HG03432 (cell line): ENCODE measurements at regions not wholly inside any gene's neighbourhood (a gene's known extent, or its start where the extent isn't known, plus 50 kb on each side); places are given as distances from the start of the nearest gene placed in this dataset.

Experiments
- ATAC-seq: cut with Tn5 transposase; IDR thresholded peaks from one replicate; pipeline ENCODE4 v1.9.1; 2021; ENCODE audit warnings: mild to moderate bottlenecking, moderate library complexity; ENCODE audit not compliant: unreplicated experiment

GRCh38 chr12:28601570-28602058 lies 411.4 kb downstream of the CCDC91 start:
- ATAC-seq: no peak

- no peak for ATAC-seq
Measured at GRCh38 chr12:28602786-28603185, 412.5 kb downstream of the CCDC91 start.

- no peak for ATAC-seq
Measured at GRCh38 chr12:28603239-28603638, 413.0 kb downstream of the CCDC91 start.

GRCh38 chr12:28603801-28604200 lies 413.5 kb downstream of the CCDC91 start:
- ATAC-seq: no peak

- no peak for ATAC-seq
Measured at GRCh38 chr12:28604240-28604639, 414.0 kb downstream of the CCDC91 start.

GRCh38 chr12:28606967-28607557 lies 416.8 kb downstream of the CCDC91 start:
- no peak for ATAC-seq

GRCh38 chr12:28610401-28611114 lies 420.3 kb downstream of the CCDC91 start:
- no peak for ATAC-seq

GRCh38 chr12:28611115-28611435 lies 420.8 kb downstream of the CCDC91 start:
- ATAC-seq: no peak

GRCh38 chr12:28611449-28611848 lies 421.2 kb downstream of the CCDC91 start:
- ATAC-seq: no peak

GRCh38 chr12:28618171-28618570 lies 427.9 kb downstream of the CCDC91 start:
- ATAC-seq: no peak

- ATAC-seq: no peak
Measured at GRCh38 chr12:28618772-28619171, 428.5 kb downstream of the CCDC91 start.

- no peak for ATAC-seq
Measured at GRCh38 chr12:28620281-28620680, 430.0 kb downstream of the CCDC91 start.

- ATAC-seq: no peak
Measured at GRCh38 chr12:28622406-28622805, 432.1 kb downstream of the CCDC91 start.

- ATAC-seq: no peak
Measured at GRCh38 chr12:28626504-28626903, 436.2 kb downstream of the CCDC91 start.

GRCh38 chr12:28629691-28630090 lies 439.4 kb downstream of the CCDC91 start:
- ATAC-seq: no peak

- no peak for ATAC-seq
Measured at GRCh38 chr12:28631831-28632230, 441.6 kb downstream of the CCDC91 start.

- ATAC-seq: no peak
Measured at GRCh38 chr12:28640519-28640918, 450.3 kb downstream of the CCDC91 start.

- ATAC-seq: no peak
Measured at GRCh38 chr12:28645436-28645835, 455.2 kb downstream of the CCDC91 start.

- ATAC-seq: no peak
Measured at GRCh38 chr12:28645891-28646290, 455.6 kb downstream of the CCDC91 start.

- ATAC-seq: no peak
Measured at GRCh38 chr12:28650906-28651305, 460.6 kb downstream of the CCDC91 start.

- ATAC-seq: no peak
Measured at GRCh38 chr12:28652239-28652638, 462.0 kb downstream of the CCDC91 start.

GRCh38 chr12:28681980-28682379 lies 467.1 kb upstream of the FAR2 start:
- ATAC-seq: no peak

- ATAC-seq: no peak
Measured at GRCh38 chr12:28683366-28683765, 465.7 kb upstream of the FAR2 start.
